HAP-1 (cell line): ENCODE measurements at regions not wholly inside any gene's neighbourhood (a gene's known extent, or its start where the extent isn't known, plus 50 kb on each side); places are given as distances from the start of the nearest gene placed in this dataset.
"Not testable (repeated sequence)": the region's sequence is repeated elsewhere in the genome, so short reads cannot be mapped to it uniquely, and the experiment has no call there.

ENCODE experiments used
- DNase-seq, 2 experiments: peaks; one replicate each; pipeline ENCODE4 v3.0.0-alpha.2; 2016 to 2020; ENCODE audit warnings: low spot score in 2 of 2
- H3K27me3 ChIP-seq: fragments of 250-450 bp; sonication (Bioruptor Pico); 2 replicates; pipeline ENCODE4 v1.5.1; 2020; ENCODE audit warnings: low read depth, mild to moderate bottlenecking, moderate library complexity
- H3K36me3 ChIP-seq: fragments of 250-450 bp; sonication (Bioruptor Pico); replicated peaks from 2 replicates; pipeline ENCODE4 v1.5.1; 2020; ENCODE audit warnings: mild to moderate bottlenecking
- H3K4me1 ChIP-seq: fragments of 250-450 bp; sonication (Bioruptor Pico); 2 replicates; pipeline ENCODE4 v1.5.1; 2020; ENCODE audit warnings: mild to moderate bottlenecking
- H3K4me3 ChIP-seq: fragments of 250-450 bp; sonication (Bioruptor Pico); 2 replicates; pipeline ENCODE4 v1.5.1; 2020; ENCODE audit warnings: mild to moderate bottlenecking, moderate library complexity
- H3K9me3 ChIP-seq: fragments of 250-450 bp; sonication (Bioruptor Pico); 2 replicates; pipeline ENCODE4 v1.5.1; 2020; ENCODE audit warnings: mild to moderate bottlenecking, moderate library complexity
- in situ Hi-C: fragments of 300-500 bp; cut with MboI; formaldehyde crosslinking; loops from 3 replicates; pipeline ENCODE4 v1.14.3; 2020; ENCODE audit warnings: low sequenced_read_pairs, inconsistent platforms, mixed read lengths

DNA sequence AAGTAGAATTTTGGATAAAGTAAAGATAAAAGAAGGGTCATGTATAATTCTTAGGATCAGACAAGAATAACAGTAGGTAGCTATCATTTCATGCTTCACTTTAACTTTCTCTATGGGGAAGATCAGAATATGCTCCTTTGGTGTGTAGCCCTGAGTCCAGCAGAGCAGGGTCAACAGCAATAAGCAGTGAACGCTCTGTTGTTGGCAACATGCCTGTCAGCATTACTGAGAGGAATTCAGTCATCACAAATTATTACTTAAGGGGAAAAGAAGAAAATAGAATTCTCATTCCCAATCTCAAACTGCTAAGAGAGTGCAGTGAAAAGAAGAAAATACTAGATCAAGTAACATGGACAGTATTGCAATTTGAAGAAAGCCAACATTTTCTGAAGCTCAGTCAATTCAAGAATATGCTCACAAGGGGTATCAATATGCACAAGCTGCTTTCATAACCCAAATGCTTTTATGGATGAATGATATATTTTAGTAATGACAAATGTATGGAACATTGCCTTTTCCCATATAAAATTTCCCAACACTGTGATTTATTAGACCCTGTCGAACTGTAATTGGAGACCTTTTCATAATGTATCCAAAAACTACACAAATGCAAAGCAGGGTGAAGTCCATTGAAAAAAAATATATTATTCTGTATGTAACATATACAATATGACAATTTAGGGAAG is 1359.4 kb downstream of the EFNA5 start:
- Histone ChIP-seq H3K4me3 (no peak overlapping the region), H3K4me1 (no peaks in the 10 kb centered on the region), H3K36me3 (no peaks in the 10 kb centered on the region), H3K27me3 (no peaks in the 10 kb centered on the region), H3K9me3 (no peaks in the 10 kb centered on the region)
- DNase-seq, result no peak
- in situ Hi-C loops, result no loop called here

DNA sequence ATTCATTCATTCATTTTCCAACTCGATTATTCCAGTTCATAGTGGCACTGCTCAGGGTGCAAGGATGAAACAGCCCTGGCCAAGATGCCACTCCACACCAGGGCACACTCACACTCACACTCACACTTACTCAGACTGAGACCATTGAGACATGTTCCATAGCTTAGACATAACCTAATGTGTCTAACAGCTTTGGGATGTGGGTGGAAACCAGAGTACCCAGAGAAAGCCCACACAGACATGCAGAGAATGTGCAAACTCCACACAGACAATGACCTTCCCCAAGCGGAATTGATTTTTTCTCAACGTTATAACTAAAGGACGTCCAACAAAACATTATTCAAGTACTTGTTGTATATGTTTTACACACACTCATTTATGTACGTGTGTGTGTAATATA is 1363.5 kb downstream of the EFNA5 start:
- no peak for DNase-seq
- H3K27me3 ChIP-seq, result no peaks in the 10 kb centered on the region
- no peaks in the 10 kb centered on the region for H3K36me3 ChIP-seq
- H3K9me3 ChIP-seq, result no peaks in the 10 kb centered on the region
- H3K4me1 ChIP-seq, result no peaks in the 10 kb centered on the region
- H3K4me3 ChIP-seq, result no peak overlapping the region
- in situ Hi-C loops, result no loop called here

DNA sequence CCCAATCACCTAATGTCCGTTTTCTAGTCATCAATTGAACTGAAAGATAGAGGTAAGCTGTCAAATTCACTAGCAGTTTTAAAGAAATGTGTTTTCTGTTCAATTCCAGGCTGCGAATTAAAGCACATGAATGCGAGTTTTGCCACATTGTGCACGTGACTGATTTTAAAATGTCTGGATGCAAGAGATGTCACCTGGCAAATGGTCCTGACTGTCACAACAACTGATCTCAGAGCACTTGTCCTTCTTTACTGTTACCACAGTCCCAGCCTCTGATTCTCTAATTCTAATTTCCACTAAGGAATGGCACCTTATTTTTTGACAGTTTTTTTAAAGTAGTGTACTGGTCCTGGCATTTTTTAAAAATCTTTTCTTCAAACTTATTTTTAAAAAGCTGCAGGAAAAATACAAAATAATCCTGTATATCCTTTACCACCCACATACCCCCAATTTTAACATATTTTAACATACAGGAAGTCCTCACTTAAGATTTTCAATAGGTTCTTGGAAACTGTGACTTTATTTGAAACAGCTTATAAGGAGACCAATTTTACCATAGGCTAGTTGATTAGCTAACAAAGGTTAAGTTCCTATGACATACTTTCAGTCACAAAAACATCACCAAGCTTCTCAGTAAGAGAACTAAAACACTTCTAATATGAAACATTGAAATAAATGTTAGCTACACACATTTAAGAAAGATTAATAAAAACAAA is 1364.3 kb downstream of the EFNA5 start:
- H3K4me1 ChIP-seq, result no peaks in the 10 kb centered on the region
- no peaks in the 10 kb centered on the region for H3K27me3 ChIP-seq
- no peak overlapping the region for H3K4me3 ChIP-seq
- H3K9me3 ChIP-seq, result no peaks in the 10 kb centered on the region
- DNase-seq, result no peak
- no peaks in the 10 kb centered on the region for H3K36me3 ChIP-seq
- in situ Hi-C loops, result no loop called here

DNA sequence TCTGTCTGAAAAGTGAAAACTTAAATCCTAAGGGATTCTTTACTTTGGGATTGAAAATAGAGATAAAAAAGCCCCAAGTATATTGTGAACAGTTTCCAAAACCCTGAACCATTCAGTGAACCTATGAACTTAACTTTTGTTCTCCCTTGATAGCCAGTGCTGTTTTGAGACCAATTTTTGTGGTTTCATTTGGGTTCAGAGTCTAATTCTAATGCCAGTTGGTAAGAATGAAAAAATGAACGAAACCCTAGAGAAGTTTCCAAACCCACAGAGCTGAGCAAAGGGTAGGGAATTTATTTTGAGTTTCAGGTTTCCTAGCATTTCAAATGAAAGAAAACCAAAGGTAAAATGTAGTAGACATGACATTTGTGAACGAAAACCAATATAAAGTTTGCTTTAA is 1366.8 kb downstream of the EFNA5 start:
- H3K4me1 ChIP-seq, result no peaks in the 10 kb centered on the region
- in situ Hi-C loops, result no loop called here
- H3K27me3 ChIP-seq, result no peaks in the 10 kb centered on the region
- H3K4me3 ChIP-seq, result no peak overlapping the region
- no peaks in the 10 kb centered on the region for H3K9me3 ChIP-seq
- H3K36me3 ChIP-seq, result no peaks in the 10 kb centered on the region
- DNase-seq, result no peak

DNA sequence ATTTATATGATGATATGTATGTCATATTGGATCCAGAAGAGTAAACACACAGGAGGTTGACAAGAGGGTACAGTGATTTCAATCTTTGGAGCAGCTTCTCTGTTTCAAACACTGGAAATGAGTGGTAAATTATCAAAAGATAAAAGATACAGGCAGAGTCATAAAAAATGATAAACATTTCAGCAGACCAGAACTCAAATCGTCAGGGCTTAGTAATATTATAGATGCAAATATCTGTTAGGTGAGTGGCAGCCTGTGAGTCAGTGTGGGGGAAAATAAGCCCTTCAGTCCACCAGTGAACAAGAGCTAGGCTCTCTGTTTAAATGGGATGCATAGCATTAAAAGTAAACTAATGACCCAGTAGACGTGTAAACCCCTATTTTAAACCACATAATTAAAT is 1378.1 kb downstream of the EFNA5 start:
- Histone ChIP-seq H3K36me3 (no peaks in the 10 kb centered on the region), H3K4me1 (peaks cover 11% of the 10 kb centered on the region), H3K4me3 (no peak overlapping the region), H3K27me3 (no peaks in the 10 kb centered on the region), H3K9me3 (no peaks in the 10 kb centered on the region)
- no peak for DNase-seq
- in situ Hi-C loops, result no loop called here

DNA sequence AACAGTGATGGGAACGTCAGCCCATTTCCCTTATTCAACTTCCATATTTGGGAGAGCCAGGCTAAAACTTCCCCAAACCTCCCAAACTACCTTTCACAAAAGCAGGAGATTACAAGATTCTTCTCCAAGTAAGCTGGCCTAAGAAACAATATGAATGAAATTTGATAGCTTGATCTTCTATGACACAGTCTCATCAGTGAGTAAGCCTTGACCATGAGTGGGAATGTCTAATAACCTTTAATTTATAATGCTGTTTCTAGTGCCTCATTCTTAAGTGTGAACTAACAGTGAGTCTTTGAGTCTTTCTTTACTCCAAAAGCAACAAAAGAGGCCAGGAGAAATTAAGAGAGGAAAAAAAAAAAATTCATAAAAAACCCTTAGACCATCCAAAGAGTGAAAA is 1379.9 kb downstream of the EFNA5 start:
- H3K9me3 ChIP-seq, result no peaks in the 10 kb centered on the region
- peaks cover 11% of the 10 kb centered on the region for H3K4me1 ChIP-seq
- H3K4me3 ChIP-seq, result no peak overlapping the region
- DNase-seq, result no peak
- in situ Hi-C loops, result no loop called here
- no peaks in the 10 kb centered on the region for H3K27me3 ChIP-seq
- no peaks in the 10 kb centered on the region for H3K36me3 ChIP-seq

DNA sequence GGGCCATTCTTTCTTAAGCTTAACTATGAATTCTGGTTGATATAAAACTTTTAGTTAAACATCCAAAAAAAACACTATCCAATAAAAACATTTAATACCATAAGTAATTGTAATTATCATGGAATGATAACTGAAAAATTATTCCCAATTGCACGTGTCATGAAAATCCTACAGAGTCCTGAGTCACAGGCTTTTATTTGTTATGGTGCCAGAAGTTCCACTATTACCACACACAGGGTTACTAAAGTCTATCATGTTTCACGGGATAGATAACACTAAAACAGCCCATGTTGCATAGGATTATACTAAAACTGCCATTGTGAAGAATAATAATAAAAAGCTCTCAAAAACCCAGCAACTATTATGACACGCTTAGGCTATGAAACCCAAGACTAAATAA is 1381.8 kb downstream of the EFNA5 start:
- no peaks in the 10 kb centered on the region for H3K36me3 ChIP-seq
- in situ Hi-C loops, result no loop called here
- peak in 1 of 2 experiments; percentile 34 for DNase-seq
- no peaks in the 10 kb centered on the region for H3K27me3 ChIP-seq
- H3K9me3 ChIP-seq, result no peaks in the 10 kb centered on the region
- peaks cover 7% of the 10 kb centered on the region for H3K4me1 ChIP-seq
- no peak overlapping the region for H3K4me3 ChIP-seq

DNA sequence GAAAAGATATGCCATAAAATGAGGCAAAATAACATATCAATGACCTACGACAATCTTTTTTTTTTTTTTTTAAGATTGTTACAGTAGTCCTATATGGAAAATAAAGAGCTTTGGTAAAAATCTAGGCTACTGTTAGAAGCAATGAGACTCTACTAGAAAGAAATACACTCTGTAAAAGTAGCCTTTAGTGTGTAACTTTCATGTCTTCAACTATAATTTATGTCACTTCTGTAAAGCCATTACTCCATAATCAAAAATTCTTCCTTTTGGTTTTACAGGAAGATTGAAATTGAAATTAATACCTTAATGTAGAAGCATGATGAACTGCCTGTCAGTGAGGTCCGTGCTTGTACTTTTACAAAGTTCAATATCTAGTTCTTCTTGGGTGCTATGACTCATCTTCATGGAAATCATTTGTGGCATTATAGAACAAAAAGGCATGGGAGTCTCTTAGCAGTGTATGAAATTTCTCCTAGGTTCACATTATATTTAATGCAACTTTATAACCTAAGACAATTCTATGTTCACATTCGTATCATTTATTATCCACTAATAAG is 1393.1 kb downstream of the EFNA5 start:
- Histone ChIP-seq H3K4me3 (no peak overlapping the region), H3K9me3 (no peaks in the 10 kb centered on the region), H3K27me3 (no peaks in the 10 kb centered on the region), H3K36me3 (no peaks in the 10 kb centered on the region), H3K4me1 (no peaks in the 10 kb centered on the region)
- in situ Hi-C loops, result no loop called here
- DNase-seq, result no peak

DNA sequence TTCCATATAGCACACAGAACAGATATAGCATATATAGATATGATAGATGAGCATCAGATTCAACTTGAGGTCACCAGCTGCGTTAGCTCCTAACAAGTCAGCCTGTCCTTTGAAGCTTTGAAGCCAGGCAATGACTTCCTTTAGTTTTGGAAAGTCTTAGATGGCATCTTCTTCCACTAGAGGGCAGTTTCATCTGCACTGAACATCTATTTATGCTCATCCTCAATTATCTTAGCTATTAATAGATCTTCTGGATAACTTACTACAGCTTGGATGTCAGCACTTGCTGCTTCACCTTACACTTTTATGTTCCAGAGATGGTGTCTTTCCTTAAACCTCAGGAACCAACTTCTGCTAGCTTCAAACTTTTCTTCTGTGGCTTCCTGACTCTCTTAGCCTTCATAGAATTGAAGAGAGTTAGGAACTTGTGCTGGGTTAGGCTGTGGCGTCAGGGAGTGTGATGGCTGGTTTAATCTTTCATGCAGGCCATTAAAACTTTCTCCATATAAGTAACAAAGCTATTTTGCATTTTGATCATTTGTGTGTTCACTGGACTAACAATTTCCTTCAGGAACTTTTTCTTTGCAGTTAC is 1401.4 kb downstream of the EFNA5 start:
- DNase-seq, result no peak
- in situ Hi-C loops, result no loop called here
- H3K36me3 ChIP-seq, result no peaks in the 10 kb centered on the region
- H3K9me3 ChIP-seq, result no peaks in the 10 kb centered on the region
- H3K27me3 ChIP-seq, result no peaks in the 10 kb centered on the region
- H3K4me3 ChIP-seq, result no peak overlapping the region
- no peaks in the 10 kb centered on the region for H3K4me1 ChIP-seq

DNA sequence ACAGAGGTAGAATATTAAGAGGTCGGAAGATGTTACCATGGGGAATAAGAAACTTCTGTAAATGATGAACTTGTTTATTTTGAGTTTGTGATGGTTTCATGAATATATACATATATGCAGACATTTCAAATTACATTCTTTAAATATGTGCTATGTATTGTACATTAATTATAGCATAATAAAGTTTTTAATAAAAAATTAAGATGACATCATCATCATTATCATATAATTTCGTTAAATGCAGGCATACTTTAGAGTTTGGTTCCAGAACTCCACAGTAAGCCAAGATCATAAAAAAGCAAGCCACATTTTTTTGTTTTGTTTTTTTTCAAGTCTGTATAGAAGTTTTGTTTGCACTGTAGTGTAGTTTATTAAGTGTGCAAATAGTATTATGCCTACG is 1403.5 kb downstream of the EFNA5 start:
- H3K36me3 ChIP-seq, result no peaks in the 10 kb centered on the region
- no peaks in the 10 kb centered on the region for H3K27me3 ChIP-seq
- no peaks in the 10 kb centered on the region for H3K9me3 ChIP-seq
- in situ Hi-C loops, result no loop called here
- no peaks in the 10 kb centered on the region for H3K4me1 ChIP-seq
- H3K4me3 ChIP-seq, result no peak overlapping the region
- DNase-seq, result no peak

DNA sequence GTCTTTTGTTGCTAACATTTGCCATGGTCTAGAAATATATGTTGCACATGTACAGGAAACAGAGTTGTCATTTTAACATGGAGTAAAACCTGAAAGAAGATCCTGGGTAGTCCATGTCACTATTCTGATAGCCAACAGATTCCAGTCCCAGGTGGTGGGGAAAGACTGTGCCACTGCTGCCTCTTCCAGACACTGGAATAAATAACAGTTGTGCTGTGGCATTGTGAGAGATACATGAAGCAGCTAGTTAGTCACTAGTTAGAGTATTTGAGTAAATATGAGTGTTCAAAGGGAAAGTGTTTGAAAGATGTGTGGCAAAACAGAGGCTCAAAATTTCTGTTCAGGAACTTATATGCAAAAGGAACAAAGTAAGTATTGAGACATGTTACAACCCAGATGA is 1408.3 kb downstream of the EFNA5 start:
- Histone ChIP-seq H3K36me3 (no peaks in the 10 kb centered on the region), H3K4me3 (no peak overlapping the region), H3K4me1 (peaks cover 1% of the 10 kb centered on the region; the same call in 1 of the 2 replicates), H3K27me3 (no peaks in the 10 kb centered on the region), H3K9me3 (no peaks in the 10 kb centered on the region)
- no peak for DNase-seq
- in situ Hi-C loops, result no loop called here

DNA sequence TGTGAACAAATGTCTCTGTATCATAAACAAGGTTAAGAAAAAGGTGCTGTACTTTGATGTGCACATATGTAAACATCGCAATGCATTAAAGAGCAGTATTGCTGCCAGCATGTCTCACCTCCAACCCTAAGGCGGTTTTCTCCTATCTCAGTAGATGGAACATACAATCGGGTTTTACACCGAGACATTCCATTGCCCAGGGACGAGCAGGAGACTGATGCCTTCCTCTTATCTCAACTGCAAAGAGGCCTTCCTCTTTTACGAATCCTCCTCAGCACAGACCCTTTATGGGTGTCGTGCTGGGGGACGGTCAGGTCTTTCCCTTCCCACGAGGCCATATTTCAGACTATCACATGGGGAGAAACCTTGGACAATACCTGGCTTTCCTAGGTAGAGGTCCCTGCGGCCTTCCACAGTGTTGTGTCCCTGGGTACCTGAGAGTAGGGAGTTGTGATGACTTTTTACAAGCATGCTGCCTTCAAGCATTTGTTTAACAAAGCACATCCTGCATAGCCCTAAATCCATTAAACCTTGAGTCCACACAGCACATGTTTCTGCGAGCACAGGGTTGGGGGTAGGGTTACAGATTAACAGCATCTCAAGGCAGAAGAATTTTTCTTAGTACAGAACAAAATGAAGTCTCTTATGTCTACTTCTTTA is 1411.2 kb downstream of the EFNA5 start:
- H3K4me1 ChIP-seq, H3K4me3 ChIP-seq, H3K36me3 ChIP-seq, H3K9me3 ChIP-seq, H3K27me3 ChIP-seq, DNase-seq, in situ Hi-C loops: not testable (repeated sequence)

DNA sequence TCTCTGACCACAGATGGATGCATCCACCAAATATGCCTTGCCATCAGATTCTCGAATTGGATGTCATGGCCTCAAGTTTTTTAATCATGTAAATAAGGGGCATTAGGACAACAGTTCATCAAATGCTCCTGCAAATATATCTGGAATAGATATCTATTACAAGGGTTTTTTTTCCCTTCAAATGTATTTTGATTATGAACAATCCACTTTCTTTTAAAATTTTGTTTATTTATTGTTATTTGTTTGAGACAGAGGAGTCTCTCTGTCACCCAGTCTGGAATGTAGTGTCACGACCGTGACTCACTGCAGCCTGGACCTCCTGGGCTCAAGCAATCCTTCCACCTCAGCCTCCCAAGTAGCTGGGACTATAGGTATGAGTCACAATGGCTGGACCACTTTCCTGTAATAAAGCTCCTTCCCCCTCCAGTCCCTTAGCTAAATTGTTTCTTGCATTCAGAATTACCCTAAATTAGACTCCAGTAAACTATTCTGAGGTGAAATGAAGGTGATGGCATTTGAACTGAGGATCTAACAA is 1412.1 kb downstream of the EFNA5 start:
- in situ Hi-C loops, result no loop called here
- DNase-seq, result no peak
- Histone ChIP-seq H3K27me3 (no peaks in the 10 kb centered on the region), H3K4me1 (peaks cover 3% of the 10 kb centered on the region; the same call in 1 of the 2 replicates), H3K36me3 (no peaks in the 10 kb centered on the region), H3K9me3 (no peaks in the 10 kb centered on the region), H3K4me3 (no peak overlapping the region)
